Gastrocnemius medialis (tissue), 4 donors: ENCODE measurements at regions not wholly inside any gene's neighbourhood (a gene's known extent, or its start where the extent isn't known, plus 50 kb on each side); places are given as distances from the start of the nearest gene placed in this dataset.

Experiments used
- CTCF ChIP-seq, 5 experiments: fragments of 450-650 bp in 3 of 5; fragments of 200-600 bp in 2 of 5; sonication (generic) in 2 of 5; IDR thresholded peaks in 4 of 5; conservative IDR thresholded peaks in 1 of 5; 1 replicate in 4 of 5; 2 replicates in 1 of 5; pipeline ENCODE4 v1.5.1; 2016 to 2019; ENCODE audit warnings: antibody characterized with exemption in 5 of 5, mild to moderate bottlenecking in 3 of 5, moderate library complexity in 3 of 5
- POLR2A ChIP-seq, 2 donors: fragments of 450-650 bp; IDR thresholded peaks; one replicate each; pipeline ENCODE4 v1.6.1; 2017; ENCODE audit warnings: antibody characterized with exemption in 2 of 2, mild to moderate bottlenecking in 2 of 2, moderate library complexity in 2 of 2

DNA sequence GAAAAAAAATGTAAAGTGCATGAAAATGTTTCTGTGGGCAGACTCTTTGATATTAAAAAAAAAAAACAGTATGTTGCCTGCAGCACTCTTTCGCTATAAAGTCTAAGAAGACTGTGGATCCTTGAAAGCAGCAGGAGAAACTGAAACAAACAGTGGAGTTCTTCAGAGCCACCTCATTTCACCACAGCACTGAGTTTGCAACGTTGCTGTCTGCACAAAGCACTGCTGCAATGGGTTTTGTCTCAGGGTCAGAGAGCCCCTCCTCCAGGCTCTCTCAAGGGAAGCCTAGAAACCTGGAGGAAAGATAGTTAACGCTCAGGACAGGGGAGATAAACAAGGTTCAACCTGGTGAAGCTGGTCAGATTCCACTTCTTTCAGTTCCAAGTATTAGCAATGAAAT lies 248.7 kb downstream of the EFNB2 start:
- TF ChIP-seq CTCF (IDR thresholded peaks at IDR 0.05 in 4 of 5, conservative IDR thresholded peaks at IDR 0.05 in 1 of 5) (no peak), POLR2A (IDR thresholded peaks at IDR 0.05) (no peak)
